ENCODE measurements at regions not wholly inside any gene's neighbourhood (a gene's known extent, or its start where the extent isn't known, plus 50 kb on each side); places are given as distances from the start of the nearest gene placed in this dataset.

DNA sequence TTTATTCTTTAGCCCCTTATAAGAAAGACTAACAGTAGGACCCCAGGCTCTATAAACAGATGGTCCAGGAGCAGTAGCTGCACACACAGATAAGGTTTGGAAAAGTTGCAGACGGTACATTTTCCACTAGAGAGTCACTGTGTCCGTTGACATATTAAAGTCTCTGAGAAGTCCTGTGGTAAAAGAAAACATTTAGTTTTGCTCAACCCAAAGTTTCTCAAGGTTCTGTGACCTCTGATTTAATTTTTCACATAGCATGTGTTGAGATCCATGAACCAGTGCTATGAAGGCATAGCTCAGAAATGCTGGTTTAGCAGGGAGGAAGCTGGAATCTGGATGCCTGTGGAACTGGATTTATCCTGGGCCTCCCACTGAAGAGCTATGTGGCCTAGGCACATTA lies 62.7 kb upstream of the RASEF start:
- TF ChIP-seq, protein P1, sequence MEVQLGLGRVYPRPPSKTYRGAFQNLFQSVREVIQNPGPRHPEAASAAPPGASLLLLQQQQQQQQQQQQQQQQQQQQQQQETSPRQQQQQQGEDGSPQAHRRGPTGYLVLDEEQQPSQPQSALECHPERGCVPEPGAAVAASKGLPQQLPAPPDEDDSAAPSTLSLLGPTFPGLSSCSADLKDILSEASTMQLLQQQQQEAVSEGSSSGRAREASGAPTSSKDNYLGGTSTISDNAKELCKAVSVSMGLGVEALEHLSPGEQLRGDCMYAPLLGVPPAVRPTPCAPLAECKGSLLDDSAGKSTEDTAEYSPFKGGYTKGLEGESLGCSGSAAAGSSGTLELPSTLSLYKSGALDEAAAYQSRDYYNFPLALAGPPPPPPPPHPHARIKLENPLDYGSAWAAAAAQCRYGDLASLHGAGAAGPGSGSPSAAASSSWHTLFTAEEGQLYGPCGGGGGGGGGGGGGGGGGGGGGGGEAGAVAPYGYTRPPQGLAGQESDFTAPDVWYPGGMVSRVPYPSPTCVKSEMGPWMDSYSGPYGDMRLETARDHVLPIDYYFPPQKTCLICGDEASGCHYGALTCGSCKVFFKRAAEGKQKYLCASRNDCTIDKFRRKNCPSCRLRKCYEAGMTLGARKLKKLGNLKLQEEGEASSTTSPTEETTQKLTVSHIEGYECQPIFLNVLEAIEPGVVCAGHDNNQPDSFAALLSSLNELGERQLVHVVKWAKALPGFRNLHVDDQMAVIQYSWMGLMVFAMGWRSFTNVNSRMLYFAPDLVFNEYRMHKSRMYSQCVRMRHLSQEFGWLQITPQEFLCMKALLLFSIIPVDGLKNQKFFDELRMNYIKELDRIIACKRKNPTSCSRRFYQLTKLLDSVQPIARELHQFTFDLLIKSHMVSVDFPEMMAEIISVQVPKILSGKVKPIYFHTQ (CRISPR knock-in tag; IDR thresholded peaks at IDR 0.05): no peak
- no peak for TF ChIP-seq NR3C1 (CRISPR knock-in tag; conservative IDR thresholded peaks at IDR 0.05; ENCODE audit: low read depth)
- TF ChIP-seq, protein P2, sequence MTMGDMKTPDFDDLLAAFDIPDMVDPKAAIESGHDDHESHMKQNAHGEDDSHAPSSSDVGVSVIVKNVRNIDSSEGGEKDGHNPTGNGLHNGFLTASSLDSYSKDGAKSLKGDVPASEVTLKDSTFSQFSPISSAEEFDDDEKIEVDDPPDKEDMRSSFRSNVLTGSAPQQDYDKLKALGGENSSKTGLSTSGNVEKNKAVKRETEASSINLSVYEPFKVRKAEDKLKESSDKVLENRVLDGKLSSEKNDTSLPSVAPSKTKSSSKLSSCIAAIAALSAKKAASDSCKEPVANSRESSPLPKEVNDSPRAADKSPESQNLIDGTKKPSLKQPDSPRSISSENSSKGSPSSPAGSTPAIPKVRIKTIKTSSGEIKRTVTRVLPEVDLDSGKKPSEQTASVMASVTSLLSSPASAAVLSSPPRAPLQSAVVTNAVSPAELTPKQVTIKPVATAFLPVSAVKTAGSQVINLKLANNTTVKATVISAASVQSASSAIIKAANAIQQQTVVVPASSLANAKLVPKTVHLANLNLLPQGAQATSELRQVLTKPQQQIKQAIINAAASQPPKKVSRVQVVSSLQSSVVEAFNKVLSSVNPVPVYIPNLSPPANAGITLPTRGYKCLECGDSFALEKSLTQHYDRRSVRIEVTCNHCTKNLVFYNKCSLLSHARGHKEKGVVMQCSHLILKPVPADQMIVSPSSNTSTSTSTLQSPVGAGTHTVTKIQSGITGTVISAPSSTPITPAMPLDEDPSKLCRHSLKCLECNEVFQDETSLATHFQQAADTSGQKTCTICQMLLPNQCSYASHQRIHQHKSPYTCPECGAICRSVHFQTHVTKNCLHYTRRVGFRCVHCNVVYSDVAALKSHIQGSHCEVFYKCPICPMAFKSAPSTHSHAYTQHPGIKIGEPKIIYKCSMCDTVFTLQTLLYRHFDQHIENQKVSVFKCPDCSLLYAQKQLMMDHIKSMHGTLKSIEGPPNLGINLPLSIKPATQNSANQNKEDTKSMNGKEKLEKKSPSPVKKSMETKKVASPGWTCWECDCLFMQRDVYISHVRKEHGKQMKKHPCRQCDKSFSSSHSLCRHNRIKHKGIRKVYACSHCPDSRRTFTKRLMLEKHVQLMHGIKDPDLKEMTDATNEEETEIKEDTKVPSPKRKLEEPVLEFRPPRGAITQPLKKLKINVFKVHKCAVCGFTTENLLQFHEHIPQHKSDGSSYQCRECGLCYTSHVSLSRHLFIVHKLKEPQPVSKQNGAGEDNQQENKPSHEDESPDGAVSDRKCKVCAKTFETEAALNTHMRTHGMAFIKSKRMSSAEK (CRISPR knock-in tag; IDR thresholded peaks at IDR 0.05; ENCODE audit: borderline replicate concordance): no peak
- TF ChIP-seq, protein P3, sequence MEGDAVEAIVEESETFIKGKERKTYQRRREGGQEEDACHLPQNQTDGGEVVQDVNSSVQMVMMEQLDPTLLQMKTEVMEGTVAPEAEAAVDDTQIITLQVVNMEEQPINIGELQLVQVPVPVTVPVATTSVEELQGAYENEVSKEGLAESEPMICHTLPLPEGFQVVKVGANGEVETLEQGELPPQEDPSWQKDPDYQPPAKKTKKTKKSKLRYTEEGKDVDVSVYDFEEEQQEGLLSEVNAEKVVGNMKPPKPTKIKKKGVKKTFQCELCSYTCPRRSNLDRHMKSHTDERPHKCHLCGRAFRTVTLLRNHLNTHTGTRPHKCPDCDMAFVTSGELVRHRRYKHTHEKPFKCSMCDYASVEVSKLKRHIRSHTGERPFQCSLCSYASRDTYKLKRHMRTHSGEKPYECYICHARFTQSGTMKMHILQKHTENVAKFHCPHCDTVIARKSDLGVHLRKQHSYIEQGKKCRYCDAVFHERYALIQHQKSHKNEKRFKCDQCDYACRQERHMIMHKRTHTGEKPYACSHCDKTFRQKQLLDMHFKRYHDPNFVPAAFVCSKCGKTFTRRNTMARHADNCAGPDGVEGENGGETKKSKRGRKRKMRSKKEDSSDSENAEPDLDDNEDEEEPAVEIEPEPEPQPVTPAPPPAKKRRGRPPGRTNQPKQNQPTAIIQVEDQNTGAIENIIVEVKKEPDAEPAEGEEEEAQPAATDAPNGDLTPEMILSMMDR (IDR thresholded peaks at IDR 0.05): no peak
- TF ChIP-seq, protein P4, sequence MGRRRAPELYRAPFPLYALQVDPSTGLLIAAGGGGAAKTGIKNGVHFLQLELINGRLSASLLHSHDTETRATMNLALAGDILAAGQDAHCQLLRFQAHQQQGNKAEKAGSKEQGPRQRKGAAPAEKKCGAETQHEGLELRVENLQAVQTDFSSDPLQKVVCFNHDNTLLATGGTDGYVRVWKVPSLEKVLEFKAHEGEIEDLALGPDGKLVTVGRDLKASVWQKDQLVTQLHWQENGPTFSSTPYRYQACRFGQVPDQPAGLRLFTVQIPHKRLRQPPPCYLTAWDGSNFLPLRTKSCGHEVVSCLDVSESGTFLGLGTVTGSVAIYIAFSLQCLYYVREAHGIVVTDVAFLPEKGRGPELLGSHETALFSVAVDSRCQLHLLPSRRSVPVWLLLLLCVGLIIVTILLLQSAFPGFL (CRISPR knock-in tag; IDR thresholded peaks at IDR 0.05; ENCODE audit: borderline replicate concordance): no peak
- TF ChIP-seq, protein P5, sequence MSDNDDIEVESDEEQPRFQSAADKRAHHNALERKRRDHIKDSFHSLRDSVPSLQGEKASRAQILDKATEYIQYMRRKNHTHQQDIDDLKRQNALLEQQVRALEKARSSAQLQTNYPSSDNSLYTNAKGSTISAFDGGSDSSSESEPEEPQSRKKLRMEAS (CRISPR knock-in tag; IDR thresholded peaks at IDR 0.05): no peak
- TF ChIP-seq, protein P6, sequence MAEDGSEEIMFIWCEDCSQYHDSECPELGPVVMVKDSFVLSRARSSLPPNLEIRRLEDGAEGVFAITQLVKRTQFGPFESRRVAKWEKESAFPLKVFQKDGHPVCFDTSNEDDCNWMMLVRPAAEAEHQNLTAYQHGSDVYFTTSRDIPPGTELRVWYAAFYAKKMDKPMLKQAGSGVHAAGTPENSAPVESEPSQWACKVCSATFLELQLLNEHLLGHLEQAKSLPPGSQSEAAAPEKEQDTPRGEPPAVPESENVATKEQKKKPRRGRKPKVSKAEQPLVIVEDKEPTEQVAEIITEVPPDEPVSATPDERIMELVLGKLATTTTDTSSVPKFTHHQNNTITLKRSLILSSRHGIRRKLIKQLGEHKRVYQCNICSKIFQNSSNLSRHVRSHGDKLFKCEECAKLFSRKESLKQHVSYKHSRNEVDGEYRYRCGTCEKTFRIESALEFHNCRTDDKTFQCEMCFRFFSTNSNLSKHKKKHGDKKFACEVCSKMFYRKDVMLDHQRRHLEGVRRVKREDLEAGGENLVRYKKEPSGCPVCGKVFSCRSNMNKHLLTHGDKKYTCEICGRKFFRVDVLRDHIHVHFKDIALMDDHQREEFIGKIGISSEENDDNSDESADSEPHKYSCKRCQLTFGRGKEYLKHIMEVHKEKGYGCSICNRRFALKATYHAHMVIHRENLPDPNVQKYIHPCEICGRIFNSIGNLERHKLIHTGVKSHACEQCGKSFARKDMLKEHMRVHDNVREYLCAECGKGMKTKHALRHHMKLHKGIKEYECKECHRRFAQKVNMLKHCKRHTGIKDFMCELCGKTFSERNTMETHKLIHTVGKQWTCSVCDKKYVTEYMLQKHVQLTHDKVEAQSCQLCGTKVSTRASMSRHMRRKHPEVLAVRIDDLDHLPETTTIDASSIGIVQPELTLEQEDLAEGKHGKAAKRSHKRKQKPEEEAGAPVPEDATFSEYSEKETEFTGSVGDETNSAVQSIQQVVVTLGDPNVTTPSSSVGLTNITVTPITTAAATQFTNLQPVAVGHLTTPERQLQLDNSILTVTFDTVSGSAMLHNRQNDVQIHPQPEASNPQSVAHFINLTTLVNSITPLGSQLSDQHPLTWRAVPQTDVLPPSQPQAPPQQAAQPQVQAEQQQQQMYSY (CRISPR knock-in tag; IDR thresholded peaks at IDR 0.05): no peak

All from WTC11 (cell line).